SK-MEL-5 (cell line): ENCODE measurements at regions not wholly inside any gene's neighbourhood (a gene's known extent, or its start where the extent isn't known, plus 50 kb on each side); places are given as distances from the start of the nearest gene placed in this dataset.
"Not testable (repeated sequence)": the region's sequence is repeated elsewhere in the genome, so short reads cannot be mapped to it uniquely, and the experiment has no call there.

Experiments used
- DNase-seq: peaks from one replicate; pipeline ENCODE4 v3.0.0-alpha.2; 2016; ENCODE audit warnings: low read depth, low spot score
- in situ Hi-C: cut with HindIII; loops from 2 replicates; pipeline ENCODE4 v1.10.0; 2016; ENCODE audit warnings: low sequenced_read_pairs, high pct_unique_total_duplicates, low pct_unique_long_range_greater_than_20kb

- in situ Hi-C loops: no loop called here
- DNase-seq: no peak
Measured at GRCh38 chr3:13191016-13191415, 117.8 kb upstream of the IQSEC1 start.

GRCh38 chr3:13190378-13190765 is 117.1 kb upstream of the IQSEC1 start:
- in situ Hi-C loops: no loop called here
- DNase-seq: no peak

GRCh38 chr3:13189639-13190377 is 116.6 kb upstream of the IQSEC1 start:
- DNase-seq: no peak
- in situ Hi-C loops: no loop called here

- no peak for DNase-seq
- in situ Hi-C loops: no loop called here
Measured at GRCh38 chr3:13188975-13189374, 115.7 kb upstream of the IQSEC1 start.

GRCh38 chr3:13188181-13188779 is 115.1 kb upstream of the IQSEC1 start:
- no peak for DNase-seq

GRCh38 chr3:13187593-13187992 is 114.4 kb upstream of the IQSEC1 start:
- DNase-seq: no peak
- in situ Hi-C loops: no loop called here

More at GRCh38 chr3:13188181-13188779, 115.1 kb upstream of the IQSEC1 start:
- in situ Hi-C loops: no loop called here

GRCh38 chr3:13186435-13186815 is 113.2 kb upstream of the IQSEC1 start:
- in situ Hi-C loops: no loop called here
- DNase-seq: no peak

GRCh38 chr3:13185737-13186434 is 112.7 kb upstream of the IQSEC1 start:
- in situ Hi-C loops: no loop called here
- DNase-seq: no peak

GRCh38 chr3:13179582-13180210 is 106.5 kb upstream of the IQSEC1 start:
- in situ Hi-C loops, DNase-seq: not testable (repeated sequence)

- DNase-seq: no peak
- in situ Hi-C loops: no loop called here
Measured at GRCh38 chr3:13179181-13179580, 106.0 kb upstream of the IQSEC1 start.

- DNase-seq: no peak
- in situ Hi-C loops: no loop called here
Measured at GRCh38 chr3:13178107-13178506, 104.9 kb upstream of the IQSEC1 start.

GRCh38 chr3:13177641-13178040 is 104.4 kb upstream of the IQSEC1 start:
- in situ Hi-C loops: no loop called here

GRCh38 chr3:13177236-13177635 is 104.0 kb upstream of the IQSEC1 start:
- in situ Hi-C loops: no loop called here
- no peak for DNase-seq

More at GRCh38 chr3:13177641-13178040, 104.4 kb upstream of the IQSEC1 start:
- no peak for DNase-seq

- DNase-seq: no peak
- in situ Hi-C loops: no loop called here
Measured at GRCh38 chr3:13176445-13176844, 103.2 kb upstream of the IQSEC1 start.

GRCh38 chr3:13174803-13175135 is 101.5 kb upstream of the IQSEC1 start:
- DNase-seq: no peak
- in situ Hi-C loops: no loop called here

- in situ Hi-C loops: no loop called here
- DNase-seq: no peak
Measured at GRCh38 chr3:13174011-13174802, 101.0 kb upstream of the IQSEC1 start.

GRCh38 chr3:13173186-13173585 is 100.0 kb upstream of the IQSEC1 start:
- no peak for DNase-seq
- in situ Hi-C loops: no loop called here

GRCh38 chr3:13172644-13173013 is 99.4 kb upstream of the IQSEC1 start:
- no peak for DNase-seq
- in situ Hi-C loops: no loop called here
